A549 (cell line): ENCODE measurements at regions not wholly inside any gene's neighbourhood (a gene's known extent, or its start where the extent isn't known, plus 50 kb on each side); places are given as distances from the start of the nearest gene placed in this dataset.

ENCODE experiments used
- ATAC-seq, 2 experiments: fragments of 200-7000 bp in 1 of 2; fragments of >200 bp in 1 of 2; cut with Nextera tagmentation in 1 of 2; cut with Tn5 transposase in 1 of 2; 3 replicates each; pipeline versions ENCODE4 v1.8.0 to v1.9.1; 2018 to 2020; ENCODE audit warnings: mild to moderate bottlenecking in 1 of 2, moderate library complexity in 1 of 2
- CTCF ChIA-PET: fragments of 300-600 bp; sonication (Branson Sonifier 250); formaldehyde crosslinking; extraction: SDS; loops from one replicate; lab custom pipeline; 2021; ENCODE audit warnings: antibody characterized with exemption, inconsistent platforms; lab: Yijun Ruan, JAX
- POLR2A ChIA-PET: fragments of 350-600 bp; formaldehyde crosslinking; extraction: SDS; loops from one replicate; lab custom pipeline; 2021; ENCODE audit warnings: antibody characterized with exemption, inconsistent platforms; lab: Yijun Ruan, JAX
- DNase-seq, 2 experiments: peaks; one replicate each; pipeline versions ENCODE4 v3.0.0 to v3.0.0-alpha.2; 2011 to 2016; ENCODE audit warnings: low read depth in 1 of 2, low spot score in 1 of 2
- FAIRE-seq: peaks from 2 replicates; lab custom pipeline; 2011; peaks lifted over from hg19 to GRCh38; lab: Jason Lieb, UNC
- H3K27ac ChIP-seq, 2 experiments: fragments of >200 bp; sonication (Bioruptor Twin); formaldehyde crosslinking; 3 replicates each; pipeline ENCODE4 v1.5.1; 2016 to 2017
- H3K4me1 ChIP-seq: fragments of >200 bp; sonication (Bioruptor Twin); formaldehyde crosslinking; 3 replicates; pipeline ENCODE4 v1.6.1; 2016
- H3K4me2 ChIP-seq: fragments of >200 bp; sonication (Bioruptor Twin); formaldehyde crosslinking; 3 replicates; pipeline ENCODE4 v1.6.1; 2016
- H3K4me3 ChIP-seq: fragments of >200 bp; sonication (Bioruptor Twin); formaldehyde crosslinking; 3 replicates; pipeline ENCODE4 v1.5.1; 2016
- H3K9me3 ChIP-seq: fragments of >200 bp; sonication (Bioruptor Twin); formaldehyde crosslinking; 3 replicates; pipeline ENCODE4 v1.6.1; 2016
- BHLHE40 ChIP-seq: IDR thresholded peaks from 2 replicates; pipeline ENCODE4 v1.6.1; 2012; ENCODE audit warnings: low read depth, low read length, inconsistent platforms
- CHD4 ChIP-seq: fragments of 200-600 bp; sonication (generic); IDR thresholded peaks from 2 replicates; pipeline ENCODE4 v1.6.1; 2016; ENCODE audit warnings: antibody characterized with exemption, mild to moderate bottlenecking, borderline replicate concordance
- EHF ChIP-seq: fragments of 250-450 bp; sonication (Bioruptor Pico); IDR thresholded peaks from 2 replicates; pipeline ENCODE4 v1.5.0; 2020; ENCODE audit warnings: mild to moderate bottlenecking
- FOSB ChIP-seq: fragments of 250-450 bp; sonication (Bioruptor Pico); IDR thresholded peaks from 2 replicates; pipeline ENCODE4 v1.5.0; 2020; ENCODE audit warnings: mild to moderate bottlenecking, moderate library complexity
- HDAC2 ChIP-seq: fragments of 200-600 bp; sonication (generic); IDR thresholded peaks from 2 replicates; pipeline ENCODE4 v1.6.1; 2016
- HOXB13 ChIP-seq: fragments of 250-450 bp; sonication (Bioruptor Pico); IDR thresholded peaks from 2 replicates; pipeline ENCODE4 v1.5.0; 2020; ENCODE audit warnings: low read depth, mild to moderate bottlenecking, moderate library complexity
- HOXB5 ChIP-seq: fragments of 250-450 bp; sonication (Bioruptor Pico); IDR thresholded peaks from 2 replicates; pipeline ENCODE4 v1.5.0; 2020; ENCODE audit warnings: mild to moderate bottlenecking, moderate library complexity
- JUN ChIP-seq, 2 experiments: fragments of >200 bp; sonication (Bioruptor Twin); formaldehyde crosslinking; IDR thresholded peaks; 2 replicates in 1 of 2; 3 replicates in 1 of 2; pipeline ENCODE4 v1.6.1; 2016 to 2017
- MAZ ChIP-seq: fragments of 150-350 bp; IDR thresholded peaks from 2 replicates; pipeline ENCODE4 v1.6.1; 2014; ENCODE audit warnings: antibody characterized with exemption, low read depth, low read length, borderline replicate concordance
- POLR2AphosphoS2 ChIP-seq: conservative IDR thresholded peaks from 2 replicates; pipeline ENCODE4 v1.6.1; 2012; ENCODE audit warnings: low read length, improper control_type of control experiment, inconsistent platforms
- RFX5 ChIP-seq: fragments of 450-650 bp; IDR thresholded peaks from 2 replicates; pipeline ENCODE4 v1.7.1; 2014; ENCODE audit warnings: antibody characterized with exemption, mild to moderate bottlenecking, moderate library complexity
- TP53 ChIP-seq: fragments of 250-450 bp; sonication (Bioruptor Pico); IDR thresholded peaks from 2 replicates; pipeline ENCODE4 v1.5.0; 2021; ENCODE audit warnings: mild to moderate bottlenecking, moderate library complexity
- ZC3H11A ChIP-seq: fragments of 450-650 bp; IDR thresholded peaks from 2 replicates; pipeline ENCODE4 v1.6.1; 2014; ENCODE audit warnings: antibody characterized with exemption, mild to moderate bottlenecking
- ZFP36 ChIP-seq: fragments of 450-650 bp; IDR thresholded peaks from 2 replicates; pipeline ENCODE4 v1.6.1; 2014; ENCODE audit warnings: borderline replicate concordance; ENCODE audit not compliant: partially characterized antibody
- WGBS: methylation state at CpG from one replicate; pipeline ENCODE4 v1.1.6; 2017; ENCODE audit errors: missing lambda C conversion rate; 5-methylcytosine and 5-hydroxymethylcytosine counted together
- TF ChIP-seq, protein P1 (sequence below): fragments of 200-600 bp; sonication (generic); IDR thresholded peaks from 2 replicates; pipeline ENCODE4 v1.6.1; 2016; ENCODE audit warnings: antibody characterized with exemption, mild to moderate bottlenecking, moderate library complexity
- TF ChIP-seq, protein P2 (sequence below): fragments of 250-450 bp; sonication (Bioruptor Pico); IDR thresholded peaks from 2 replicates; pipeline ENCODE4 v1.5.0; 2020; ENCODE audit warnings: low read depth, mild to moderate bottlenecking, moderate library complexity
- TF ChIP-seq, protein P3 (sequence below): IDR thresholded peaks from 2 replicates; pipeline ENCODE4 v1.6.1; 2012

DNA sequence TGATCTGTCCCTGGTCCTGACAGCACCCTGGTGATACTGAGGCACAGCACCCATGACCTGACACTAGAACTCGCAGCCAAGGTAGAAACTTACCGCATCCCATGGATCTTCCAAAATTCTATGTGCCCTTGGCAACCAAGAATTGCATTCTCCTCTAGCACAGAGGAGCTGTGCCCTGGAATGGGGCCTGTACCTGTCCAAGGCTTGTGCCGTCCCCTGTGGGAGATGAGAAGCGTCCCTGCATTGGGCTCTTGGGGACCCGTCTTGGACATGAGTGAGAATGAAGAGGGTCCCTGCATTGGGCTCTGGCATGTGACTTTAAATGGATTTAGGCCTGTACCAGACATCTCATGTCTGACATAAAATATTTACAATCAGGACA, 67.1 kb downstream of the GGTLC2 start:
- Histone ChIP-seq H3K9me3 (no peaks in the 10 kb centered on the region), H3K4me2 (no peak overlapping the region), H3K27ac (peak overlapping the region in 1 of 2 experiments; percentile 33; a peak in 2 of 6 replicates), H3K4me3 (no peak overlapping the region), H3K4me1 (peaks cover 18% of the 10 kb centered on the region)
- ATAC-seq, result no peak
- POLR2A ChIA-PET, result no interaction called here
- no peak for DNase-seq
- no peak for FAIRE-seq
- WGBS, result 90% methylated on average over 5 of the region's 5 CpGs
- no peak for TF ChIP-seq ZFP36
- TF ChIP-seq, protein P1, sequence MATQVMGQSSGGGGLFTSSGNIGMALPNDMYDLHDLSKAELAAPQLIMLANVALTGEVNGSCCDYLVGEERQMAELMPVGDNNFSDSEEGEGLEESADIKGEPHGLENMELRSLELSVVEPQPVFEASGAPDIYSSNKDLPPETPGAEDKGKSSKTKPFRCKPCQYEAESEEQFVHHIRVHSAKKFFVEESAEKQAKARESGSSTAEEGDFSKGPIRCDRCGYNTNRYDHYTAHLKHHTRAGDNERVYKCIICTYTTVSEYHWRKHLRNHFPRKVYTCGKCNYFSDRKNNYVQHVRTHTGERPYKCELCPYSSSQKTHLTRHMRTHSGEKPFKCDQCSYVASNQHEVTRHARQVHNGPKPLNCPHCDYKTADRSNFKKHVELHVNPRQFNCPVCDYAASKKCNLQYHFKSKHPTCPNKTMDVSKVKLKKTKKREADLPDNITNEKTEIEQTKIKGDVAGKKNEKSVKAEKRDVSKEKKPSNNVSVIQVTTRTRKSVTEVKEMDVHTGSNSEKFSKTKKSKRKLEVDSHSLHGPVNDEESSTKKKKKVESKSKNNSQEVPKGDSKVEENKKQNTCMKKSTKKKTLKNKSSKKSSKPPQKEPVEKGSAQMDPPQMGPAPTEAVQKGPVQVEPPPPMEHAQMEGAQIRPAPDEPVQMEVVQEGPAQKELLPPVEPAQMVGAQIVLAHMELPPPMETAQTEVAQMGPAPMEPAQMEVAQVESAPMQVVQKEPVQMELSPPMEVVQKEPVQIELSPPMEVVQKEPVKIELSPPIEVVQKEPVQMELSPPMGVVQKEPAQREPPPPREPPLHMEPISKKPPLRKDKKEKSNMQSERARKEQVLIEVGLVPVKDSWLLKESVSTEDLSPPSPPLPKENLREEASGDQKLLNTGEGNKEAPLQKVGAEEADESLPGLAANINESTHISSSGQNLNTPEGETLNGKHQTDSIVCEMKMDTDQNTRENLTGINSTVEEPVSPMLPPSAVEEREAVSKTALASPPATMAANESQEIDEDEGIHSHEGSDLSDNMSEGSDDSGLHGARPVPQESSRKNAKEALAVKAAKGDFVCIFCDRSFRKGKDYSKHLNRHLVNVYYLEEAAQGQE, result 0 out of 2 replicates have a peak, but pooled peaks have one; percentile 15
- CTCF ChIA-PET, result interaction anchor here (0.8 to 1.8 kb wide), 7 partner anchors 9 to 121 kb away, joined by 3 to 6 read pairs (median 3); no protein-coding TSS in a partner anchor

DNA sequence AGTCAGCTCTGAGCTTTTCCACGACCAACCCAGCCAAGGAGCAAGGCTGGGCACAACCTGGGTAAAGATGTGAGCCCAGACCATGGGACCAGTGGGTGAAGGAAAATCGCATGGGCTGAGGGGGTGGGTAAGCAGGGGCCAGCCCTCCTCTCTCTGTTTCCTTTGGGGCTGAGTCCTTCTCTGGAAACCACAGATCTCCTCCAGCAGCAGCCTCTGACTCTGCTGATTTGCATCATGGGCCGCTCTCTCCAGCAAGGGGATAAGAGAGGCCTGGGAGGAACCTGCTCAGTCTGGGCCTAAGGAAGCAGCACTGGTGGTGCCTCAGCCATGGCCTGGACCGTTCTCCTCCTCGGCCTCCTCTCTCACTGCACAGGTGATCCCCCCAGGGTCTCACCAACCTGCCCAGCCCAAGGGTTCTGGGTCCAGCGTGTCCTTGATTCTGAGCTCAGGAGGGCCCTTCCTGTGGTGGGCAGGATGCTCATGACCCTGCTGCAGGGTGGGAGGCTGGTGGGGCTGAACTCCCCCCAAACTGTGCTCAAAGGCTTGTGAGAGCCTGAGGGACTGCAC, 67.8 kb downstream of the GGTLC2 start:
- Histone ChIP-seq H3K4me1 (peaks cover 15% of the 10 kb centered on the region), H3K4me2 (no peak overlapping the region), H3K4me3 (no peak overlapping the region), H3K27ac (peak overlapping the region in 1 of 2 experiments; percentile 17; a peak in 1 of 6 replicates), H3K9me3 (no peaks in the 10 kb centered on the region)
- CTCF ChIA-PET, result interaction anchor here (0.8 to 1.8 kb wide), 7 partner anchors 9 to 121 kb away, joined by 3 to 6 read pairs (median 3); no protein-coding TSS in a partner anchor
- ATAC-seq (no peak), DNase-seq (no peak), FAIRE-seq (no peak)
- POLR2A ChIA-PET, result no interaction called here
- WGBS, result 87% methylated on average over 3 of the region's 6 CpGs
- TF ChIP-seq, protein P2, sequence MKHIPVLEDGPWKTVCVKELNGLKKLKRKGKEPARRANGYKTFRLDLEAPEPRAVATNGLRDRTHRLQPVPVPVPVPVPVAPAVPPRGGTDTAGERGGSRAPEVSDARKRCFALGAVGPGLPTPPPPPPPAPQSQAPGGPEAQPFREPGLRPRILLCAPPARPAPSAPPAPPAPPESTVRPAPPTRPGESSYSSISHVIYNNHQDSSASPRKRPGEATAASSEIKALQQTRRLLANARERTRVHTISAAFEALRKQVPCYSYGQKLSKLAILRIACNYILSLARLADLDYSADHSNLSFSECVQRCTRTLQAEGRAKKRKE, result no peak
- TF ChIP-seq HOXB5 (CRISPR knock-in tag), result no peak
- no peak for TF ChIP-seq ZFP36
- no peak for TF ChIP-seq HOXB13 (CRISPR knock-in tag)
- no peak for TF ChIP-seq POLR2AphosphoS2
- no peak for TF ChIP-seq JUN (IDR thresholded peaks at IDR 0.05)
- TF ChIP-seq FOSB (CRISPR knock-in tag), result no peak
- no peak for TF ChIP-seq EHF (CRISPR knock-in tag)
- TF ChIP-seq CHD4, result no peak
- no peak for TF ChIP-seq HDAC2
- TF ChIP-seq RFX5, result no peak
- no peak for TF ChIP-seq TP53 (CRISPR knock-in tag)
- TF ChIP-seq, protein P3, sequence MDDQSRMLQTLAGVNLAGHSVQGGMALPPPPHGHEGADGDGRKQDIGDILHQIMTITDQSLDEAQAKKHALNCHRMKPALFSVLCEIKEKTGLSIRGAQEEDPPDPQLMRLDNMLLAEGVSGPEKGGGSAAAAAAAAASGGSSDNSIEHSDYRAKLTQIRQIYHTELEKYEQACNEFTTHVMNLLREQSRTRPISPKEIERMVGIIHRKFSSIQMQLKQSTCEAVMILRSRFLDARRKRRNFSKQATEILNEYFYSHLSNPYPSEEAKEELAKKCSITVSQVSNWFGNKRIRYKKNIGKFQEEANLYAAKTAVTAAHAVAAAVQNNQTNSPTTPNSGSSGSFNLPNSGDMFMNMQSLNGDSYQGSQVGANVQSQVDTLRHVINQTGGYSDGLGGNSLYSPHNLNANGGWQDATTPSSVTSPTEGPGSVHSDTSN, result no peak
- TF ChIP-seq BHLHE40, result no peak
- TF ChIP-seq, all 56 proteins: peak for 0

DNA sequence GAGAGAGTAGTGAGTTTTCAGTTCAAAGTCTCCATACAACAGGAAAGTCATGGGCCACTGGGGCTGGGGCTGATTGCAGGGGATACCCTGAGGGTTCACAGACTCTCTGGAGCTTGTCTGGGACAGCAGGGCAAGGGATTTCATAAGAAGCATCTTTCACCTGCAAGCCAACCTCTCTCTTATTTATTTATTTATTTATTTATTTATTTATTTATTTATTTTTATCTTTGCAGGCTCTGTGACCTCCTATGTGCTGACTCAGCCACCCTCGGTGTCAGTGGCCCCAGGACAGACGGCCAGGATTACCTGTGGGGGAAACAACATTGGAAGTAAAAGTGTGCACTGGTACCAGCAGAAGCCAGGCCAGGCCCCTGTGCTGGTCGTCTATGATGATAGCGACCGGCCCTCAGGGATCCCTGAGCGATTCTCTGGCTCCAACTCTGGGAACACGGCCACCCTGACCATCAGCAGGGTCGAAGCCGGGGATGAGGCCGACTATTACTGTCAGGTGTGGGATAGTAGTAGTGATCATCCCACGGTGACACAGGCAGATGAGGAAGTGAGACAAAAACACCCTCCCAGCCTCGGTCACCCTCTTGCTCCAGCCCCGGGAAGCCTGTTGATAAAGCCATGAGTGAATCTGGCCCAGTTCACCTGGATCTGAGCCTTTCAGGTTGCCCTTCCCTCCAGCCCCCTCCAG, 68.4 kb downstream of the GGTLC2 start:
- no peak for FAIRE-seq

More for the DNA sequence above, 68.4 kb downstream of the GGTLC2 start:
- Histone ChIP-seq H3K4me2 (no peak overlapping the region), H3K4me1 (peaks cover 14% of the 10 kb centered on the region), H3K27ac (no peak overlapping the region), H3K9me3 (no peaks in the 10 kb centered on the region), H3K4me3 (no peak overlapping the region)
- CTCF ChIA-PET, result interaction anchor here (1.1 to 1.8 kb wide), 3 partner anchors 20 to 40 kb away, joined by 4 to 6 read pairs (median 6); no protein-coding TSS in a partner anchor
- ATAC-seq (no peak), DNase-seq (no peak)
- WGBS, result 81% methylated on average over 10 of the region's 13 CpGs
- POLR2A ChIA-PET, result no interaction called here
- TF ChIP-seq ZC3H11A, result peak; percentile 81
- no peak for TF ChIP-seq MAZ
